ENCODE measurements at regions not wholly inside any gene's neighbourhood (a gene's known extent, or its start where the extent isn't known, plus 50 kb on each side); places are given as distances from the start of the nearest gene placed in this dataset.

DNA sequence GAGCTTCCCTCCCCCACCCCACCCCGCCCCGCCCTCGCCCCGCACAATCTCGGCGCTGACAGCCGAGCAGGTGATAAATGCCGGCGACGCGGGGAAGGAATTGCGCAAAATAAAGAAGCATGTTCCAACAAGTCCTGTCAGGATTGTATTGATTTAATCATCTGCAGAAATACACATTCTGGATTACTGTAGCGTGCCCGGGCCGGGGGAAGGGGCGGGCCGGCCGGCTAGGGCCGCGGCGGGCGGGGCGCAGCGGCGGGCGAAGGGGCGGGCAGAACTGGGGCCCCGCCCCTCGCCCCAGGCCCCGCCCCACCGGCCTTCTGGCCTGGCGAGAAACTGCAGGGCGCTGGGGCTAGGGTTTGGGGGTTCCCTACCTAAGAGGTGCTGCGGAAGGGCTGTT lies 88.9 kb upstream of the PAX2 start:
- Mint-ChIP-seq H3K4me3 (no peak overlapping the region), H3K36me3 (ENCODE audit: low read depth) (peaks cover 11% of the 10 kb centered on the region), H3K9me3 (peaks cover 7% of the 10 kb centered on the region), H3K4me1 (peaks cover 80% of the 10 kb centered on the region), H3K27me3 (ENCODE audit: low read depth, poor library complexity) (peaks cover 62% of the 10 kb centered on the region), H3K27ac (no peak overlapping the region)
- peak; percentile 71 for DNase-seq
- TF ChIP-seq, protein P1, sequence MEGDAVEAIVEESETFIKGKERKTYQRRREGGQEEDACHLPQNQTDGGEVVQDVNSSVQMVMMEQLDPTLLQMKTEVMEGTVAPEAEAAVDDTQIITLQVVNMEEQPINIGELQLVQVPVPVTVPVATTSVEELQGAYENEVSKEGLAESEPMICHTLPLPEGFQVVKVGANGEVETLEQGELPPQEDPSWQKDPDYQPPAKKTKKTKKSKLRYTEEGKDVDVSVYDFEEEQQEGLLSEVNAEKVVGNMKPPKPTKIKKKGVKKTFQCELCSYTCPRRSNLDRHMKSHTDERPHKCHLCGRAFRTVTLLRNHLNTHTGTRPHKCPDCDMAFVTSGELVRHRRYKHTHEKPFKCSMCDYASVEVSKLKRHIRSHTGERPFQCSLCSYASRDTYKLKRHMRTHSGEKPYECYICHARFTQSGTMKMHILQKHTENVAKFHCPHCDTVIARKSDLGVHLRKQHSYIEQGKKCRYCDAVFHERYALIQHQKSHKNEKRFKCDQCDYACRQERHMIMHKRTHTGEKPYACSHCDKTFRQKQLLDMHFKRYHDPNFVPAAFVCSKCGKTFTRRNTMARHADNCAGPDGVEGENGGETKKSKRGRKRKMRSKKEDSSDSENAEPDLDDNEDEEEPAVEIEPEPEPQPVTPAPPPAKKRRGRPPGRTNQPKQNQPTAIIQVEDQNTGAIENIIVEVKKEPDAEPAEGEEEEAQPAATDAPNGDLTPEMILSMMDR (IDR thresholded peaks at IDR 0.05): no peak

DNA sequence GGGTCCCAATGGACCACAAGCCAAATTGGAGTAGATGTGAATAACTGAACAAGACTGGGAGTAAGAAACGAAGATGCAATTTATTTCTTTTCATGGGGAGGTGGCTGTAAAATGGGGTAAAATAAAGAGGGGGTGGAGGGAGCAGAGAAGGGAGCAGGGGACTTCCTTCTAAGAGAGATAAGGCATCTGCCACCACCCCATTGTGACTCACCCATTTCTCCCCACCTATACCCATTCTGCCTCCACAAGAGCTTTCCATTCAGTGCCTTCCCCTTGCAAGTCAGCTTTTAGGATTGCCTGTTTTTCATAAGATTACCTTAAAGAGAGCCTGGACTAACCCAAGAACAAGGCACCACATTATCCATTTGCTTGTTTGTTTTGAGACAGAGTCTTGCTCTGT lies 87.1 kb upstream of the PAX2 start:
- TF ChIP-seq, protein P1 (IDR thresholded peaks at IDR 0.05): no peak
- Mint-ChIP-seq H3K9me3 (no peaks in the 10 kb centered on the region), H3K4me1 (peaks cover 82% of the 10 kb centered on the region), H3K27ac (no peak overlapping the region), H3K27me3 (ENCODE audit: low read depth, poor library complexity) (peaks cover 63% of the 10 kb centered on the region), H3K4me3 (no peak overlapping the region), H3K36me3 (ENCODE audit: low read depth) (peaks cover 4% of the 10 kb centered on the region)
- no peak for DNase-seq

DNA sequence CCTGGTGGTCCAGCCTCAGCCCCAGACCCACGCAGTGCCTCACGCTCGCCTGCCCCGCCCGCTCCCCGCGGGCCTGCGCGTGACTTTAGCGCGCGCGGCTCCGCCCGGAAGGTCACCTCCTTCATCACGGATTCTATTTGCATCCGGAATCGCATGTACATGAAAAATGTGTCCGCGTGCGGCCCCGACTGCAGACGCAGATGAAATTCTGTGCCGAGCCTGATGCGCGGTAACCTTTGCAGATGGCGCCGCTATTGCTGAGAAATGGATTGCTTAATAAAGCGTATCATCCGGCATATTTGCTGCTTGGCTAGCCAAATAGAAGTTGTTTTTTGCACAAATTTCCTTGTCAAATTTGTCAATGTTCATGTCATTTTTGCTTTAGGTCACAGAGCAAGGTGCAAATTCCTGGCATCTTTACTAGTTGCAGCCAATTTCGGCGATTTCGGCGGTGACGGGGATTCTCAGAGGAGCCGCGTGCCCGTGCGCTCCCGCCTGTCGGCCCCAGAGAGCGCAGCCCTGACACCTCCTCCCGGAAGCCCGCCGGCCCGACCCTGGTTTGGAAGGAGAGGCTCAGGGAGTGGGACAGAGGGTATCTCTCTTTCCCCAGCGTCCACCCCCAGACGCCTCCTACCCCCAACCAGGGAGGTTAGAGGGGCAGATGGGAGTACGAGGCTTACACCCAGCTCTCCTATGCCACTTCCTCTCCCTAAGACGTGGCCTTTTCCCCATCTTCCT lies 85.9 kb upstream of the PAX2 start:
- H3K36me3 Mint-ChIP-seq (ENCODE audit: low read depth): peaks cover 4% of the 10 kb centered on the region
- peak overlapping the region; percentile 46 for H3K4me3 Mint-ChIP-seq
- no peak for DNase-seq

DNA sequence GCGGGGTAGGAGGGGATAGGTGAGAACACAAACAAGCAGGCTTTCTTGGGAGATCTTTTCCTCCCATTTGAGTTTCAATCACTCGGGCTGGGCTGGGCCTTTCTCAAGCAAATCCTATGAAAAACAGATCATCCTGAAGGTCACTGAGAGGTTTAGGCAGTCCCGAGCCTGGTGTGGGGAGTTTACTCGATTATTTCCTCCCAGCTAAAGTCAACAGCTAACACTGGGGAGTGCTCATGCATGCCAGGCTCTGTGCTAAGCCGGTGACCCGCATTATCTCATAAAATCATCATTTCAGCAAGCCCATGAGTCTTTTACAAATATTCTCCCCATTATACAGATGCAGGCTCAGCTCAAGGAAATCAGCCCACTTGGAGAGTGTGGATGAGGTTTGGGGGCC lies 85.0 kb upstream of the PAX2 start:
- H3K36me3 Mint-ChIP-seq (ENCODE audit: low read depth): peaks cover 4% of the 10 kb centered on the region
- H3K9me3 Mint-ChIP-seq: no peaks in the 10 kb centered on the region
- DNase-seq: no peak
- peaks cover 85% of the 10 kb centered on the region for H3K4me1 Mint-ChIP-seq
- H3K27ac Mint-ChIP-seq: peak overlapping the region; percentile 23
- H3K27me3 Mint-ChIP-seq (ENCODE audit: low read depth, poor library complexity): peaks cover 62% of the 10 kb centered on the region
- H3K4me3 Mint-ChIP-seq: no peak overlapping the region
- TF ChIP-seq, protein P1 (IDR thresholded peaks at IDR 0.05): no peak

More for the DNA sequence above, 85.9 kb upstream of the PAX2 start:
- no peaks in the 10 kb centered on the region for H3K9me3 Mint-ChIP-seq
- peaks cover 63% of the 10 kb centered on the region for H3K27me3 Mint-ChIP-seq (ENCODE audit: low read depth, poor library complexity)
- TF ChIP-seq, protein P1 (IDR thresholded peaks at IDR 0.05): no peak
- H3K4me1 Mint-ChIP-seq: peaks cover 84% of the 10 kb centered on the region
- peak overlapping the region; percentile 23 for H3K27ac Mint-ChIP-seq

DNA sequence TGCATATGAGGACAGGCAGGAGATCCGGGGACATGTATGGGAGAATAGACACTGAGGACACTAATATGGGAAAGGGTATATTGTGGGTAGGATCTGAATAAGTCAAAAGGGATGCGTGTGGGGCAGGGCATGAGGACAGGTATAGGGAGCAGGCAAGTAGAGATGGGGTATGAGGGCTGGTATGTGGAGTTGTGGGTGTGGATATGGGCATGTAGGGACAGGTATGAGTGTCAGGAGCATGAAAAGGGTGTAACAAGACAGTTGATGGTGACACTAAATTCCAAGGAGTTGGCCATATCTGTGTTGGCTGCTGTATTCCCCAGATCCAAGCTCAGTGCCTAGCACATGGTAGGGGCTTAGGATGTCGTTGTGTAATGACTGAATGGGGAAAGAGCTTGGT lies 84.4 kb upstream of the PAX2 start:
- H3K4me3 Mint-ChIP-seq: no peak overlapping the region
- TF ChIP-seq, protein P1 (IDR thresholded peaks at IDR 0.05): no peak
- no peak for DNase-seq
- H3K4me1 Mint-ChIP-seq: peaks cover 82% of the 10 kb centered on the region
- H3K27ac Mint-ChIP-seq: no peak overlapping the region
- no peaks in the 10 kb centered on the region for H3K9me3 Mint-ChIP-seq
- peaks cover 4% of the 10 kb centered on the region for H3K36me3 Mint-ChIP-seq (ENCODE audit: low read depth)
- H3K27me3 Mint-ChIP-seq (ENCODE audit: low read depth, poor library complexity): peaks cover 57% of the 10 kb centered on the region

DNA sequence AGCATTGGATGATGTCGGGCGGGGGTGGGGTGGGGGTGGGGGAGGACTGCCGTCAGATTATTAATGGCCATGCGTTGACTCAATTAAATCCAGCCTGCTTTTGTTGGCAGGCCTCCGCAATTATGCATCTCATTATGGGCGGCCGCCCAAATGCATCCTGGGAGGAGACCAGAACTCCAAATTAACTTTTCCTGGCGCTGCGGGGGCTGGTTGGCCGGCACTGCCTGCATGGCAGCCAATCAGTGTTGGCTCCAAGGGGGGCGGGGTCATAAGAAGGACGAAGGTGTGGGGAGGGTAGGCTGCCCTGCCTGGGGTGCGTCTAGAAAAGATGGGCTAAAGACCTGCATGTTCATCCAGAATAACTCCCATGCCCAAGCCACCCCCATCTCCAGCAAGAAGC lies 83.9 kb upstream of the PAX2 start:
- H3K4me1 Mint-ChIP-seq: peaks cover 81% of the 10 kb centered on the region
- DNase-seq: no peak
- H3K36me3 Mint-ChIP-seq (ENCODE audit: low read depth): peaks cover 4% of the 10 kb centered on the region
- TF ChIP-seq, protein P1 (IDR thresholded peaks at IDR 0.05): no peak
- no peaks in the 10 kb centered on the region for H3K9me3 Mint-ChIP-seq
- H3K27me3 Mint-ChIP-seq (ENCODE audit: low read depth, poor library complexity): peaks cover 57% of the 10 kb centered on the region
- no peak overlapping the region for H3K27ac Mint-ChIP-seq
- H3K4me3 Mint-ChIP-seq: no peak overlapping the region
